ENCODE measurements at regions not wholly inside any gene's neighbourhood (a gene's known extent, or its start where the extent isn't known, plus 50 kb on each side); places are given as distances from the start of the nearest gene placed in this dataset.

- TF ChIP-seq ZBTB7A (IDR thresholded peaks at IDR 0.05; ENCODE audit: low read depth) = no peak
- no peak for TF ChIP-seq EGR1 (IDR thresholded peaks at IDR 0.05)
- TF ChIP-seq CEBPB (IDR thresholded peaks at IDR 0.05) = no peak
- no peak for TF ChIP-seq YY1 (IDR thresholded peaks at IDR 0.05; ENCODE audit: low read depth)
- TF ChIP-seq TCF12 (IDR thresholded peaks at IDR 0.05; ENCODE audit: low read depth) = no peak
- no peak for TF ChIP-seq REST (IDR thresholded peaks at IDR 0.05; ENCODE audit: low read depth)
Measured at GRCh38 chr19:33957804-33958203, 161.1 kb downstream of the KCTD15 start.

Data from Ishikawa (cell line).